ENCODE measurements at regions not wholly inside any gene's neighbourhood (a gene's known extent, or its start where the extent isn't known, plus 50 kb on each side); places are given as distances from the start of the nearest gene placed in this dataset.

GRCh38 chr6:169317441-169318202 is 64.0 kb upstream of the THBS2 start (continued):
- TF ChIP-seq ZNF331 (CRISPR knock-in tag; IDR thresholded peaks at IDR 0.05; ENCODE audit: low read depth), result no peak
- TF ChIP-seq JUNB (IDR thresholded peaks at IDR 0.05; ENCODE audit: unreplicated experiment), result no peak
- TF ChIP-seq NANOG (IDR thresholded peaks at IDR 0.05; ENCODE audit: borderline replicate concordance), result no peak
- TF ChIP-seq CTCF (conservative IDR thresholded peaks at IDR 0.05; ENCODE audit: low read depth in 2 of 2), result no peak
- TF ChIP-seq REST (IDR thresholded peaks at IDR 0.05; ENCODE audit: unreplicated experiment), result no peak

GRCh38 chr6:169316651-169317050 is 63.0 kb upstream of the THBS2 start:
- ATAC-seq, result no peak

More at GRCh38 chr6:169316651-169317050, 63.0 kb upstream of the THBS2 start:
- Histone ChIP-seq H3K4me2 (no peak overlapping the region), H2AFZ (no peak overlapping the region), H3K27me3 (ENCODE audit: insufficient read depth) (no peaks in the 10 kb centered on the region), H3F3A (replicated peaks; ENCODE audit: low read depth) (no peaks in the 10 kb centered on the region), H3K4me3 (no peak overlapping the region), H4K20me1 (replicated peaks; ENCODE audit: insufficient read depth) (no peaks in the 10 kb centered on the region), H3K79me2 (replicated peaks; ENCODE audit: insufficient read depth) (no peaks in the 10 kb centered on the region), H3K9me2 (ENCODE audit: insufficient read depth) (no peaks in the 10 kb centered on the region), H3K36me3 (ENCODE audit: insufficient read depth) (no peaks in the 10 kb centered on the region), H3K27ac (ENCODE audit: low read depth) (no peak overlapping the region), H3K4me1 (ENCODE audit: insufficient read depth) (no peaks in the 10 kb centered on the region)
- no peaks in the 10 kb centered on the region for H3K27me3 Mint-ChIP-seq (ENCODE audit: insufficient read depth, low read depth, poor library complexity)
- H3K4me1 Mint-ChIP-seq, result no peaks in the 10 kb centered on the region; the same call in 2 of the 3 replicates
- no peaks in the 10 kb centered on the region; the same call in 2 of the 3 replicates for H3K36me3 Mint-ChIP-seq (ENCODE audit: low read depth)
- no peak overlapping the region for H3K4me3 Mint-ChIP-seq
- no peak overlapping the region for H3K27ac Mint-ChIP-seq
- TF ChIP-seq ETS1 (IDR thresholded peaks at IDR 0.05), result no peak
- TF ChIP-seq REST (IDR thresholded peaks at IDR 0.05; ENCODE audit: unreplicated experiment), result no peak
- no peaks in the 10 kb centered on the region; the same call in 2 of the 3 replicates for H3K9me3 Mint-ChIP-seq
- DNase-seq (ENCODE audit: low spot score), result no peak

All from GM23338 (cell line).